IPS DF 4.7 (cell line): ENCODE measurements at regions not wholly inside any gene's neighbourhood (a gene's known extent, or its start where the extent isn't known, plus 50 kb on each side); places are given as distances from the start of the nearest gene placed in this dataset.
A peak's percentile ranks its signal among the peaks of the same experiment; 100 is the strongest.
"Not testable (repeated sequence)": the region's sequence is repeated elsewhere in the genome, so short reads cannot be mapped to it uniquely, and the experiment has no call there.

ENCODE experiments used
- DNase-seq: peaks from one replicate; pipeline ENCODE4 v3.0.0-alpha.2; 2013; ENCODE audit warnings: low spot score; ENCODE audit errors: extremely low read depth

DNA sequence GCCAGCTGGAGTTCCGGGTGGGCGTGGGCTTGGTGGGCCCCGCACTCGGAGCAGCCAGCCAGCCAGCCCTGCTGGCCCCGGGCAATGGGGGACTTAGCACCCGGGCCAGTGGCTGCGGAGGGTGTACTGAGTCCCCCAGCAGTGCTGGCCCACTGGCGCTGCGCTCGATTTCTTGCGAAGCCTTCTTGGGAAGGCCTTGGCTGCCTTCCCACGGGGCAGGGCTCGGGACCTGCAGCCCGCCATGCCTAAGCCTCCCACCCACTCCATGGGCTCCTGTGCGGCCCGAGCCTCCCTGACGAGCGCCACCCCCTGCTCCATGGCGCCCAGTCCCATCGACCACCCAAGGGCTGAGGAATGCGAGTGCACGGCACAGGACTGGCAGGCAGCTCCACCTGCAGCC is 321.6 kb downstream of the SH2D4B start:
- DNase-seq = not testable (repeated sequence)

DNA sequence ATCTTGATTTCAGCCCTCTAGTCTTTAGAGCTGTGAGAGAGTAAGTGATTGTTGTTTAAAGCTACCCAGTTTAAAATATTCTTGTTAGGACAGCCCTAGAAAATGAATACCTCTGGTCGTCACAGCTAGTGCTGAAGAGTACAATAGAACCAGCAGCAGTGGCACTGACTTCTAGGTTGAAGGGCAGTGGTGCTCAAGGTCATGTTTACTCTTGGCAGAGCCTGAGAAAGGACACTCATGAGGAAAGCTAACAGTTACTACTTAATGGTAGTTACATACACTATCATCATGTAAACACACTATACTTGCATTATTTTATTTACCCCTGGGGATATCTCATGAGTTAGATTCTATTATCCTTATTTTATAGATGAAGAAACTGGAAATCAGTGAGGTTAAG is 323.0 kb downstream of the SH2D4B start:
- DNase-seq = no peak

DNA sequence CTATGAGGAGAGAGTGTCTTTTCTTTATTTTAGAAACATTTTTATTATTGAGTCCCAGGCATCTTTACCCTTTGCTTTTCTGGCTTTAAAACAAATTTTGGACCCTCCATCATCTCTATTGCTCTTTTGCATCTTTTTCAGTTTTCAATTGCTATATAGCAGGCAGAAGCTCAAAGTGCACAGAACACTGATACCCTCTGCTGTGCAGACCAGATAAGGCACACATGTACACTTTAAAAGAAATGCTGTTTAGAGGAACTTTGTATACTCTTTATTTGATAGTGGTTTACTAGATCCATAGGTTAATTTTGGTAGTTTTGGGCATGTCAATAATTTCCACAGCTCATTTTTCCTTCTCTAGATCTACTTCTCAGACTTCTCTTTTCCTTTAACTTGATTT is 324.2 kb downstream of the SH2D4B start:
- DNase-seq = no peak

DNA sequence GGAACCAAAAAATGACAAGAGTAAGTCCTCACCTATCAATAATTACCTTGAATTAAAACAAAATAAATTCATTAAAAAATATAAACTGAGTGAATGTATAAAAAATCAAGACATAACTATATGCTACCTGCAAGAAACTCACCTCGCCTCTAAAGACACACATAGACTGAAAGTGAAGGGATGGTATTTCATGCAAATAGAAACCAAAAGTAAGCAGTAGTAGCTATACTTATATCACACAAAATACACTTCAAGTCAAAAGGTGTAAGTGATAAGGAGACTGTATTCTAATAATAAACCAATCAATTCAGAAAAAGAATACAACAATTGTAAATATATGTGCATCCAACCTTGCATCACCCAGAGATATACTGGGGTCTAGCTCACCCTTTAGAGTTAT is 332.6 kb downstream of the SH2D4B start:
- no peak for DNase-seq

DNA sequence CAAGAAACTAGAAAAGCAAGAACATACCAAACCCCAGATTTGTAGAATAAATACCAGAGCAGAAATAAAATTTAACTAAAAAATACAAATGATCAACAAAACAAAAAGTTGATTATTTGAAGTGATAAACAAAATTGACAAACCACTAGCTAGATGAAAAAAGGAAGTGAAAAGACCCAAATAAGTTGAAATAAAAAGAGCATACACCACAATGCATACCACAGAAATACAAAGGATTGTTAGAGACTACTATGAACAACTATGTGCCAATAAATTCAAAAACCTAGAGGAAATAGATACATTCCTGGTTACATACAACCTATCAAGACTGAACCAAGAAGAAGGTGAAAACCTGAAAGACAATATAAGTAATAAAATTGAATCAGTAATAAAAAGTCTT is 333.4 kb downstream of the SH2D4B start:
- DNase-seq = no peak

DNA sequence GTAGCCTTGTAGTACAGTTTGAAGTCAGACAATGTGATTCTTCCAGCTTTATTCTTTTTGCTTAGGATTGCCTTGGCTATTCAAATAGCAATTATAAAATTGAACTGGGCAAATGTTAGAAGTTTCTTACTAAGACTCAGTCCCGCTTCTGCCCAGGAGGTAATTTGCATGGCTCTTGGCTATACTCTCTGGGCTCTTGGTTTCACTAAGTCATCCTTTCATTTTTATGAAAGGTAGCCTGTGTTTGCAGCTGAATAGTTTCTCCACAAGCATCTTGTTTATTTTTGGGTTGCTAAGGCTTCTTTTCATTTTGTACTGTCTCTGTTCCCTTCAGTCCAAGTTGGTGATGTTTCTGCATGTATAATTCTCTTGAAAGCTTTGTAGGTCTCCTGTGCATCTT is 340.6 kb downstream of the SH2D4B start:
- no peak for DNase-seq

DNA sequence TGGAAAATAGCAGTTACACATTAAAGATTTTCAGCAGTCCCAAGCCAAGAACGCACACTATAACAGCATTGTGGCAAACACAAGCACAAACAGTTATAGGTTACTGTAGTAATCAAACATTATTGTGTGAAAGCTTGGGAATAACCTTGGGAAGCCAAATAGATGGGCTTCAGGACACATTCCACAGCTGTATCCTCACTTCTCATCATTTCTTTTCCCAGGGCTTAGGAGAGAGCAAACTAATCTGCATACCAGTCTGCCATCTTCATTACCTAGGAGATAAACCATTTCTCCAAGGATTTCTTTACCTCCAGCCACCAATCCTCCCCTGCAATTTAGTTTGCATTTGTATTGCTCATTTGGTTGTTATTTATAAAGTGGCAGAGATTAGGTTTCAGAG is 352.4 kb downstream of the SH2D4B start:
- DNase-seq = no peak

DNA sequence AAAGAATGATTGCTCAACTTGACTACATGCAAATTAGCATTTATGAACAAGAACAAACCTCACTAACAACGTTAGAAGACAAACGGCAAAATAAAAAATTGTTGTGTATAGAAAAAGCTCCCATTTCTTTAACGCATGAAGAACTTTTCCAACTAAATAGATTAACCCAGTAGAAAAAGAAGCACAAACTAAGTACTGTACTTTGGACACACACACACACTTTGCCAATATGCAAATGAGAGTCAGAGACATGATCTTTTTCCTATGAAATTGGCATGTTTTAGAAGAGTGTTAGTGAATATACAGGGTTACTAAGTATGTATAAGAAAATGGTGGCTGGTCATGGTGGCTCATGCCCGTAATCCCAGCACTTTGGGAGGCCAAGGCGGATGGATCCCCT is 355.6 kb downstream of the SH2D4B start:
- DNase-seq = no peak

DNA sequence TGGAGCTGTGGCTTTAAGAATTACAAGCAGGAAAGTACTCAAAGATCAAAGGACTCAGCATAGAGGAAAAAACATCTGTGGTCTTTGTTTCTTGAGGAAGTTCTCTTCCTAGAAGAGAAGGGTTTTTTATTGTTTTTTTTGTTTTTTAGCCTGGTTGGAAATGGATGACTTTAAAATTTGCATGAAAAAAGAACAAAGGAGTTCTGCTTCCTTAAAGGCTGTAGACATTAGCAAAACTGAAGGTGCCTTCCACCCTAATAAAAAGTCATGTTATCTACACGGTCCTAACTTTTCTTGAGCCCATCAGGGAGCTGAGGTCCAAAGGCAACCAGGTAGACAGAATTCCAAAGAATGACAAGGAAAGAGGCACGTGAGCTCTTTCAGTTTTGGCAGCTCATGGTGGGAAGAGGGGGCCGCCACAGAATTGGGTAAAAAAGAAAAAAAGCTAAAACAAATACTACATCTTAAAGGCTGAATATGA is 356.6 kb downstream of the SH2D4B start:
- peak; percentile 82 for DNase-seq

DNA sequence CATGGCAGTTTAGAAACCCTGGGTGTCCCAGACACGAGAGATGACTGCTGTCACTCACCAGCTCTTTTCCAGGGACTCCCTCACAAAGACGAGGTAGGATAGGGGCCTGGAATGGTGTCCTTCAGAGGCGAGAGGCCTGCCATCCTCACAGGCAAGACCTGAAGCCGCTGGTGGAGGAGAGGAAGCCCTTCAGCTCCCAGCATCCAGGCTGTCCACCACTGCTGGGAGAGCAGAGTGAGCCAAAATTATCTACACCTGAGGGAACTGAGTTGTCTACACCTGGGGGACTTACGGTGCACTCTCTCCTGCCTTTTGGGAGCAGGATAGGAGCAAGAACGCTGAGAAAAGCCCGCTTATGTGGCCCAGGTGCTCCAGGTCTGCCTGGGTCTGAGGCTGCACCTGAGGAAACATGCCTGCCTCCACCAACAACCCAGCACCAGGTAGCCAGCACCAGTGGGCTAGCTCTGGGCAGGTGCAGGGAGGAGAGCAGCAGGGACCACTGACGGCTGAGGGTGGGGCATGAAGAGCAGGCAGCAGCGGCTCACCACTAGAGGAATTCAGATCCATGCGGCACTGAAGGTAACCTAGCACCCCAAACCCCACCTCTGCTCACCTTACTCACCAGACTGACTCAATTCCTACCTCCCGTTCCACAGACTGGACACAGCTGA is 357.2 kb downstream of the SH2D4B start:
- DNase-seq = no peak

DNA sequence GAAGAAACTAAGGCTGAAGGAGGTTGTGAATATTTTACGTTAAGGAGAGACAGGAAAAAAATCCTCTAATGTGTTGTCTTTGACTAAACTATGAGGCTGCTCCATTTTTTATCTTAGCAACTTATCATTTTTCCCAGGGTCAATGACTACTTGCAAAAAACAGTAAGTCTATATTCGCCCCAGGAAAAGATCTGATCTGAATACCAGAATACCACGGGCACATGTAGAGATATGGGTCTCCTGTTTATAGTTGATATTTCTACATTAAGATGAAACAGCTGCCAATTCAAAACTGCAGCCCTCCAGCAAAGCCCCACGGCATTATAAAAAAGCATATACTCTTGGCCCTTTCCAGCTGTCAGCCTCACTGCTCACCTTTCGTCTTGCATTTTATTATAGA is 358.4 kb downstream of the SH2D4B start:
- no peak for DNase-seq

DNA sequence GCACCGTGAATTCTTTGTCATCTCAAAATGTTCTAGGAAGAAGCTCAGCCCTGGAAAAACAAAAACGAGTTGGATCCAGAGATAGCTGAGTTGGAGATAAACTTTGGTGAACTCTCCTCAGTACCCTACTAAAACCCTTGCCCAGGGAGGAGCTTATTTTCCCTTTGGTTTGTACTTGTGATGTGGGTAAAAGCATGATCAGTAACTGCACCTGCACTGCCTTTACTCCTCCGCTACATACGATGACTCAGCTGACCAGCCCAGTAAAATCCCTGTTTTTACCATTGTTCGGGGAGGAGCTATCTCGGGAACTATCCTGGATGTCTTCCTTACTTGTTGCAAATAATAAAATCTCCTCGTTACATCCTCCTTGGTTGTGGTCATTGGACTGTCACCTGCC is 359.3 kb downstream of the SH2D4B start:
- no peak for DNase-seq

DNA sequence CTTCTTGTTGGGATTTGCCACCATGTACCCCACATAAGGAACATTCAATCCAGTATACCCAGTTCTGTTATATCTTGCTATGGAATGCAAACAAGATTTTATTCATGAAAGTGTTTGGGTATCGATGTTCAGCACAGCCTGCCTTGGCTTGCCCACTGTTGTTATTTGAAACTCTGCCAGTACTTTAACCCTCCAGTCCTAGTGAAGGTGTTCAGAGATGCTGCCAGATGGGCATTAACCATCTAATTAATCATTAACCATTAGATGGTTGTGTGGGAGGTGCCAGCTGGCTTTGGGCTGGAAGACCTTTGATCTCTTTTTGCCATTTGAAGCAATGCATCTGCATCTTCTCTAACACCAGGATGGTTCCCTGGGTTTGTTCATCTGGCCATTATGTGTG is 363.0 kb downstream of the SH2D4B start:
- DNase-seq = no peak

DNA sequence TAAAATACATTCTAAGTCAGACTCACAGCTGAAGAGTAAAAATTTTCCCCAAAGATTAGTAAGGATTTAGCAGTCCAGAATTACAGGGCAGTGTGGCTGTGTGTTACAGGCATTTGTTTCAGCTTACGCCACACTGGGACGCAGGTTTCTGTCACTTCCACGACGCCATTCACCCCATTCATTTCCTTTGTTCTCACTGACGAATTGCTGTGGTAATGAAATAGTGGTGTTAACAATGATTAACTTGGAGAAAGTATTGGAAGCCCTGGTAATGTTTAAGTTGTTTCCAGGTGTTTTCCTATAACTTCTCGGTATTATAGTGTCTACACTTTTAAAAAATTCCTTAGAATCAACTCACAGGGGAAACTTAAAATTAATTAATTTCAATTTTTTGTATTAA is 370.9 kb downstream of the SH2D4B start:
- DNase-seq = no peak

DNA sequence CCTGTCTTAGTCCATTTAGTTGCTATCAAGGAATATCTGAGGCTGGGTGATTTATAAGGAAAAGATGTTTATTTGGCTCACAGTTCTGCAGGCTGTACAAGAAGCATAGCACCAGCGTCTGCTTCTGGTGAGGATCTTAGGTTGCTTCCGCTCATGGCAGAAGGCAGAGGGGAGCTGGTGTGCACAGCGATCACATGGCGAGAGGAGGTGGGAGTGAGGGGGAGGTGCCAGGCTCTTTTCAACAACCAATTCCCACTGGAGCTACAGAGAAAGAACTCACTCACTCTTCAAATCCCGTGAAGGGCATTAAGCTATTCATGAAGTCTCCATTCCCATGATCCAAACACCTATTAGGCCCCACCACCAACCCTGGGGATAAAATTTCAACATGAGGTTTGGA is 371.6 kb downstream of the SH2D4B start:
- no peak for DNase-seq

DNA sequence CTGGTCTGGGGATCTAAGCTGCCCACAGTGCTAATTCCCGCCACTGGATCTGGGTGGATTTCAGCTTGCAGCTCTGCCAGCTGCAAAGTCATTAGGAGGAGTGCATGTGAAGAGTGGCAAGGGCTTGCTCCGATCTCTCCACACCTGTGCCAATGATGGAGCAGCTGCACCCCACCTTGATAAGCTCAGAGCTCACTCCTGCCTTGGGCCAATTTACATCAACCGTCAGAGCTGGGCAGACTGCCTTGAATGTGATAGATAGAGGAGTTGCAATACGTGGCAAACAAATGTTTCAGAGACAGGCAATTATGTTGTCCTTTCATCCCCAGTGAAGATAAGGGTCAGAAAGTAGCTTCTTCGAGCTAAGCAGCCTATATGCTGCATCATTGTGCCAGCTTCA is 379.9 kb downstream of the SH2D4B start:
- no peak for DNase-seq

DNA sequence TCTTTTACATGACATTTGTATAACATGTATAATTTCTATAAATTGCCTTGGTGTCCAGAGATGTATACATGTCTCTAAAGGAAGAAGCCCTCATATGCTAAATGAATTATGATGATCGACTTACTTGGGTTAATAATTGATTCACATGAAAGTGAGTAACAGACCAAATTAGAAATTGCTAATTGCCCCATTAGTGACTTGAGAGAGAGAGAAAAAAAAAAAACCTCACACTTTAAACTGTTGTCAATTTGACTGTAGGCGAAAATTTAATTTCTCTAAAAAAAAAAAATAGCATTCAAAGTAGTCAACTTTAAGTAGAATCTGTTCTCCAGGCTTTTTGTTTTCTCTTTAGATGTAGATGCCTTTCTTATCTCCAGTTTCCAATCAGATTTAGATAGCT is 383.3 kb downstream of the SH2D4B start:
- no peak for DNase-seq

DNA sequence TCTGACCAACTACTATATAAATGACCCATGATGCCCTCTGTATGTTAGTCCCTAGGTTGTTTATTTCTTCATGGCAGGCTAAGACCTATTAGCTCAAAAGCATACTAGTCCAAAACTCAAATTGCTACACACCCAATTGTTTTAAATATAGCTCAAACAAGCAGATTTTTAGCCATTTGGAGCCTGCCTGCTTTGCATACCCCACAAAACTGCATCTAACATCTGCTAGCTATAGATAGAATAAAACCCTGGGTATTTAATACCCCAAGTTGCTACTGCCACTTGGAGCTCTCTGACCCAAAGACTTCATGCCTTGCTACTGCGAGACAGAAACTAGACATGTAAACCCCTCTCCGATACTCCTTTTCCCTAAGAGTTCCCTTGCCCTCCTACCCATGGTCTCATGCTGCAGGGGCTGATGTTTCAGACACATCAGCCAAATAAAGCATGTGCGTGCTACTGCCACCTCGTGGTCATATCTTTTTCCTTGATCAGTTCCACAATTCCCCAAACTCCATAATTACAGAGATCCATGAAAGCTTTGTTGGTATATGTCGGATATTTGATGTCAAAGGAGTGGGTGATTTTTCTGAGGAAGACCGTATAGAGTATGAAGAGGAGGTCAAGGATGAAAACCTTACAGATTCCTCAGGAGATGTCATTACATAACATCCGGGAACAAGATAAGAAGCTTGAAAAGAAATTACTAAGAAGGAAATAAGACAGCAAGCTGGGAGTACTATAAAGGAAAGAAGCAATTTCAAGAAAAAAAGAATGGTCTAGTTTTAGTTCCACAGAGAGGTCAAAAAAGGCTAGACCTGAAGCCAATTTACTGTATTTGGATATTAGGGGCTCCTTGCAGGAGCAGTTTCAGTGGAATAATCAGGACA is 386.6 kb downstream of the SH2D4B start:
- peak; percentile 87 for DNase-seq

DNA sequence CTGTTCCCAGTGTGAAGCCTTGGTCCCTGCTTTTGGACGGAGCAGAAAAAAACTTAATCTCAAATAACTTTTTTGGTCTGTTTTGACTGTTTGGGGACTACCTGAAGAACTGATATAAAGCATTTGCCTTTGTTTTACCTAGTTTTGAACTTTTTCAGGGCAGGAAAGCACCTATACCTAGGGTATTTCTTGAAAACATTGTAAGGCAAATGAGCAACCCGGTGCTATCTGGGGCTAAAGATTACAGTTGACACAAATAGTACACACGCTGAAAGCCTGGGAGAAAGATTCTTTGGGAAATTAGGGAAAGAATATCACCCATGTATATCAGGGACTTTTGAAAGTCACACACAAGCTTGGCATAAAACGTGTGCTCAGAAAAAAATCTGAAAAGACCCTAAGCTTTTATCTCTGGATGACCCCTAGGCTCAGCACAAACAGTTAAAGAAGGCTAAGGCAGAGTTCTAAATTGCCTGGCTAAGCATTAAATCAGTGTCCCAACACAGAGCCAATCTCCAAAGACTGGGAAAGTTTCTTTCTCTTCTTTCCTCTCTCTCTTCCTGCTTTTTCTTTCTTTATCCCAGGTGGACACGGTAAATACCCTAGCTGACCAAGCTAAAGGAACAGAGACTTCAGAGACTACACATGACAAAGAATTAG is 389.8 kb downstream of the SH2D4B start:
- DNase-seq = no peak

DNA sequence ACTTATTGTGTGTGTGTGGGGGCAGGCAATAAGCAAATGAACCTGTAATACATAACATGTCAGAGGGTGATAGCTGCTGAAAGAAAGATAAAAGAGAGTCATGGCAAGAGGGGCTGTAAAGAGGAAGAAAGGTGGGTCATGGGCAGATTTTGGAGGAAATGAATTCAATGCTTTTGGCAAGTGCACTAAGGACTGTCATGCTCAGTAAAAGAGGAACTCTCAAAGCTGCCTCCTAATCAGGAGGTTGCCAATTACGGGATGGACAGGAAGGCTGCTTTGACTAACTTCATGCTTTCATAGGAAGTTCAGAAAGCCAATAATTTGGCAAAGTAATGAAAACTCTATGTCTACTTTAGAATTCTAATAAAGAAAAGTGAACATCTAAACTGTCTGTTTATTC is 401.2 kb downstream of the SH2D4B start:
- DNase-seq = no peak

DNA sequence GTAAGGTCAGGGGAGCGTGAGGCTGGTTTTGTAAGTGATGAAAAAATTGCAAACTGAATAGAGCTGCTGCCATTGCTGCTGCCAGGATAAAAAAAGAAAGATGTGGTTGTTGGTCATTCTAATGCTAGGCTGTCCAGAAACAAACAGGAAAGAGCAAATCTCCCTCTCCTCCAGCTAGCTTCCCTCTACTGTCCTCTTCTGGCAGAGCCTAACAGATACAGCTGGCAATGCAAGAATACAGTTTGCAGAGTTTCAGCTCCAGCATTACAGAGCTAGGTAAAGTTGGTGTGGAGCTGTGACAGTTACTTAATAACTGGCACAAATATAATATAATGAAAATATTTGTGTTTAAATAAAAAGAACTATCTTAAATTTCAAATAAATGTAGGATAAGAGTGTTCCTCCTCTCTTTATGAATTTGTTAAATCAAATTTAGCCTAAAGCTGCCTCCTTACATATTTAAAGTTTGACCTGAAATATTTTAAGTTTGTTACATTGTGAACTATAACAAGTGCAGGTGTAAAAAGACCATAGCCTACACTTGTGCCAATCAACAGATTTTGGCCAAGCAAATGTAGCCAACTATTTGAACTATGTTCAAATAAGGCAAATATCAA is 407.7 kb downstream of the SH2D4B start:
- DNase-seq = no peak

DNA sequence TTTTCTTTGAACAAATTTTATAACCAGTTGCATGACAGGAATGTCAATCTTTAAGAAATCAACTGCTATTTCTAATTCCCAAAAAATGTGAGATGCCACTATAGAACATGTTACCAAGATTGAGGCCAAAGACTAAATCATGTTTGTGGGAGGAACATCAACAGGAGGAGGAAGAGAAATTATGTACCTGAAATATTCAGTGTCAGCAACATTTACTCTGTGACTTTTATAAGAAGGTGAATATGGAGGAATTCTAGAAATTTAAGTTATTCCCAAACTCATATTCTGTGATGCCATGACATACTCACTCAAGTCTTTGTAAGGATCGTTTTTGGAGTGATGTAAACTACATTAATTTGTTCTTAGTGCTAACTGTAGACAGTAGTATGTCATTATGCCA is 408.4 kb downstream of the SH2D4B start:
- DNase-seq = no peak
